Fibroblast of skin of right biceps (primary cell): ENCODE measurements at regions not wholly inside any gene's neighbourhood (a gene's known extent, or its start where the extent isn't known, plus 50 kb on each side); places are given as distances from the start of the nearest gene placed in this dataset.
A peak's percentile ranks its signal among the peaks of the same experiment; 100 is the strongest.
"Not testable (repeated sequence)": the region's sequence is repeated elsewhere in the genome, so short reads cannot be mapped to it uniquely, and the experiment has no call there.

Experiments
- DNase-seq: peaks from one replicate; pipeline ENCODE4 v3.0.0-alpha.2; 2013

DNA sequence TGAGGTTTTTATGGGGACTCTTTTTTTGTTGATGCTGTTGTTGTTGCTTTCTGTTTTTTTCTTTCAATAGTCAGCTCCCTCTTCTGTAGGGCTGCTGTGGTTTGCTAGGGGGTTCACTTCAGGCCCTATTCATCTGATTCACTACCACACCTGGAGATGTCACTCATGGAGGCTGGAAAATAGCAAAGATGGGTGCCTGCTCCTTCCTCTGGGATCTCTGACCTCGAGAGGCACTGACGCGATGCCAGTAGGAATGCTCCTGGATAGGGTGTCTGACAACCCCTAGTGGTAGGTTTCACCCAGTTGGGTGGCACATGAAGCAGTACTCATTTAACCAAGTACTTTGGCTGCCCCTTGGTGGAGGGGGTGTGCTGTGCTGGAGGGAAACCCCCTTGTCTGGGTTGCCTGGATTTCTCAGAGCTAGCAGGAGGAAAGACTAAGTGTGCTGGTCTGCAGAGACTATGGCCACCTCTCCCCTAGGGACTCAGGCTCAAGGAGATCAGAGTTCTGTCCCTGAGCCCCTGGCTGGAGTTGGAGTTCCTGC, 745.5 kb downstream of the TMTC2 start:
- DNase-seq: no peak

DNA sequence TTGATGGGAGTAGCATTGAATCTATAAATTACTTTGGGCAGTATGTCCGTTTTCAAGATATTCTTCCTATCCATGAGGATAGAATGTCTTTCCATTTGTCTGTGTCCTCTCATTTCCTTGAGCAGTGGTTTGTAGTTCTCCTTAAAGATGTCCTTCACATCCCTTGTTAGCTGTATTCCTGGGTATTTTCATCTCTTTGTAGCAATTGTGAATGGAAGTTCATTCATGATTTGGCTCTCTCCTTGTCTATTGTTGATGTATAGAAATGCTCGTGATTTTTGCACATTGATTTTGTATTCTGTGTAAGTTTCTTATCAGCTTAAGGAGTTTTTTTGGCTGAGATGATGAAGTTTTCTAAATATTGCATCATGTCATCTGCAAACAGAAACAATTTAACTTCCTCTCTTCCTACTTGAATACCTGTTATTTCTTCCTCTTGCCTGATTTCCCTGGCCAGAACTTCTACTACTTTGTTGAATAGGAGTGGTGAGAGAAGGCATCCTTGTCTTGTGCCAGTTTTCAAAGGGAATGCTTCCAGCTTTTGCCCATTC, 741.0 kb downstream of the TMTC2 start:
- DNase-seq: not testable (repeated sequence)

DNA sequence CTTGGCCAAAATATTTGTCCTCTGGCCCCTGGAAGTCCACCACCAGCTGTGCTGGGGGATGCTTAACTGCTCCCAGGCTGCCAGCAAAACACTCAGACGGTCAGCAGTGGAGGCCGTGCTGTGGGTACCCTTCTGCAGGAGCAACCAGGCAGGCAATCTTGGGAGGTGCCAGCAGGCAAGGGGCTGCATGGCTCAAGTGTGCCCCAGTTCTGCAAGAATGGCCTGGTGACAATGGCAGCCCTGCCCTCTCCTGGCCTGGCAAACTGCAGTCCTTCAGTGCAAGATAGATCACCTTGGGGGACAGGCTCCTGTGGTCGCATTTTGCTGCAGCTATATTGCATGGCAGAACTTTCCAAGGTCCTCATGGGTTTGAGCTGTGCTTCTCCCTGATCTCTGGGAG, 728.3 kb downstream of the TMTC2 start:
- DNase-seq: no peak

DNA sequence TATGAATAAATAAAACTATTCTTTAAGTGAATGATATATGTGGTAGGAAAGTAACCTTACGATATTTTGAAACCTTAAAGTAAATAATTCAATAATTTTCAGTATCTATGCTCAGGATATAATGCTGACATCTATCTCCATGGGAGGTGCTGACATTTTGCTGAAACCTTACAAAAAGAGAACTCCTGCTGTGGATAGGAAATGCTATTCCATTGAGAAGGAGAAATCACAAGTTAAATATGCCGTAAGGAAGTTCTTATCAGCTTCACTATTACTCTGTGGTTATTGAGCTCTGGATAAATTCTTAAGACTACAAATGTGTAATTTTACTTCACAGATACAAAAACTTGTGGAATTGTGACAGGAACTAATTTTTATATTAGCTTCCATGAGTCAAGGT, 722.1 kb downstream of the TMTC2 start:
- peak; percentile 12 for DNase-seq

DNA sequence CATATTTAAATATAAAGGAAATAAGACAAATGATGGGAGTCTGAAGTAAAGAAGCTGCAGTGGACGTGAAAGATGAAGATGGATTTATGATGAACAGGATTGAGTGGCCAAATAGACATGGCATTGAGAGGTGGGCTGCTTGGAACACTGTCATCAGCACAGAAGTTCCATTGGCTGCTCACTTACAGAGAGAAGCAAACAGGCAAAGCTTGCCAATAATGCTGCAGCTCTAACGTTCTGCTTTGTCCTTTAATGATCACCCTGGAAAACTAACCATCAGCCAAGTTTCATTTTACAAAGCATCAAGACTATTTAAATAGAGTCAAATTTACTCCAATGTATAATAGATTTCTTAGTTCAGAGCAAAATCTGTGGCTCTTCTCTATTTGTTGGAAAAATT, 721.4 kb downstream of the TMTC2 start:
- DNase-seq: no peak

DNA sequence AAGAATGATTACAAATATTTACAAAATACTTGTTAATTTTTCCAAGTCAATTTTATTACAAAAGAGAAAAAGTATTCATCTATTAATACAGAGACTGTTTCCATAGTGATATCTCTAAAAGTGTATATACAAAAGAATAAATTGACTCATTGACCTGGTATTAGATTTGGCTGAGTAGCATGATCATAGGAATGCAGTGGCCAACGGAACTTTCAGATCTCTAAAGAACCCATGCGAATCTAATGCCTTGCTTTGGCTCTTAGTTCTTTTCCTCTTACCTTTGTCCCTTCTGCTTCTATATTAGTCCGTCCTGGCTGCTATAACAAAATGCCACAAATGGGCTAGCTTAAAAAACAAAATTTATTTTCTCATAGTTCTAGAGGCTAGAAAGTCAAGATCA, 717.8 kb downstream of the TMTC2 start:
- peak; percentile 3 for DNase-seq

DNA sequence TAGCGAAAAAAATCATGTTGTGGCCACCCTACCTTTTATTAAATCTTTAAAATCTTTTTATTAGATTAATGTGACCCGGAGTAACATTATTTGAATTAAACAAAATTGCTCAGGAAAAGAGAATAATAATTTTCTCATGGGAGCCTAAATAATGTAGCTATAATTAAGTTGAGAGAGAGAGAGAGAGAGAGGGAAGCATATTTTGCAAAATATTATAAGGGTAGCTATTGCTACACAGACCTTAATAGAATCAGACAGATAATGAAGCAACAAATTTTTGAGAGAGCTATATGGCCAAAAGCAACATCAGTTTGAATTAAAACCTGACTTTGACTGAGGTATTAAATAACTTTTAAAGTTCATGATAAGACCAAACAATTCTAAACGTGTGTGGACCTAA, 703.5 kb downstream of the TMTC2 start:
- DNase-seq: no peak

DNA sequence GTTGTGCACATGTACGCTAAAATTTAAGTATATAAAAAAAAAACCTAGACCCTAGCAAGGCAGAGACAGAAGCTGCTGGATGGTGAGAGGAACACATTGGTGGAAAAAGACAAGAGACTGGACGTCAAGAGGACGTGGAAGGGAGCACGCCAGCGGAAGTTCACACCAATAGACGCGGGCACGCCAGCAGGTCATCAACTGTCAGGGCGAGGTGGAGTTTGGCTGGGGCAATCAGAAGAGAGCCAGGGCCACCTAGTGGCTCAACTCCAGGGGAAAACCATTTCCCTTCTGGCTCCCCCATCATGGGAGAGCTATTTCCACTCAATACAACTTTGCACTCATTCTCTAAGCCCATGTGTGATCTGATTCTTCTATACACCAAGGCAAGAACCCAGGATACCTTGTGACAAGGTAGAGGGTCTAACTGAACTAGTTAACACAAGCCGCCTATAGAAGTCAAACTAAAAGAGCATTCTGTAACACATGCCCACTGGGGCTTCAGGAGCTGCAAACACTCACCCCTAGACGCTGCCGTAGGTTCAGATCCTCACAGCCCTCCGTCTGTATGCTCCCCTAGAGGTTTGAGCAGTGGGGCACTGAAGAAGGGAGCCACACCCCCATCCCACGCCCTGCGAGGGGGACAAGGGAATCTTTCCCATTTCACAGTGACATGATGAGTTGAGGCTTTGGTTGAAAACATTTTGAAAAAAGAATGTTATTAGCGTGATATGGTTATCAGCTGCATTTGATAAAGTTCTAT, 702.7 kb downstream of the TMTC2 start:
- no peak for DNase-seq

DNA sequence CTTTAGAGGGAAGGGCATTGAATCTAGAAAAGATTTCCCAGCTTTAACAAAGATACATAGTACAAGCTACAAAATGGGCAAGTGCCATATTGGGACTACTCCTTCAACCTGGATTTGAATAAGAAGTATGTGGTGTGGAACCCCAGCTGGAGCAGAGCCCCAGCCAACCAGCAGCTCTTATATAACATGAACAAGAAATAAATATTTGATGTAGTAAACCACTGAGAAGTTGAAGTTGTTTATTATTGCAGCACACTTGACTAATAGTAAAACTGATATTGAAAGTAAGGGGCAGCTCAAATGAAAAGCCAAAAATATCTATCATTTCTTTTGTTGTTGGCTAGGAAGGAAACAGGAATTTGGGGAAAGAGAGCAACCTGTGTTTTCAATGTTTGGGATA, 701.8 kb downstream of the TMTC2 start:
- no peak for DNase-seq

DNA sequence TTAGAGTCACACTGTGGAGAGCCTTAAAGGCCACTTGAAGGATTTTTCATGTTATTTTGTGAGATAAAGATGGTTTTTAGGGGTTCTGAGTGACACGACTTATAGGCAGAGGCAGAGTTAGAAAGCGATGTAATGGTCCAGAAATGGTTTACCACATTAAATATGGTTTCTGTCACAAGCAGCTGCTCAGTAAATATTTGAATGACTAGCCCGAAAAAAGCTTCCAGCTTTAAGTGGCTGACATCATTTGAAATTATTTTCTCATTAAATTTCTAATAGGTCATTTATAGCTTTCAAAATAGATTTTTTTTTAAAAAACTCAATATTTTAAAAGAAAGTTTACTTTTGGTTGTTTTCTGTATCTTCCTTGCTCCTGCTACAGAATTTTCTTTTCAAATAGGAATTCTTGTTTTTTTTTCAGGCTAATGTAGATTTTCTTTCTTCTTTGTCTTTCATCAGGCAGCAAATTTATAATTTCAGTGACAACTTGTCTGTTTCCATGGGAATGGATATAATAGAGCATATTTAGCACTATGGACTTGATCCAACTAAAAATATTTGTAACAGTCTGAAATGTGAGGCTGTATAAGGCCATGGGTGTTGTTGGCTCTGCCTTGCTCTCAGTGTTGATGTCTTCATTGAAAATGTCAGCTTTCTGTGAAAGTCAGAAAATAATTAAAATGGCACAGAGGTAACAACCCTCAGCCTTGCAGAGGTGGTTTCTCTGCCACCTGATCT, 700.0 kb downstream of the TMTC2 start:
- no peak for DNase-seq

DNA sequence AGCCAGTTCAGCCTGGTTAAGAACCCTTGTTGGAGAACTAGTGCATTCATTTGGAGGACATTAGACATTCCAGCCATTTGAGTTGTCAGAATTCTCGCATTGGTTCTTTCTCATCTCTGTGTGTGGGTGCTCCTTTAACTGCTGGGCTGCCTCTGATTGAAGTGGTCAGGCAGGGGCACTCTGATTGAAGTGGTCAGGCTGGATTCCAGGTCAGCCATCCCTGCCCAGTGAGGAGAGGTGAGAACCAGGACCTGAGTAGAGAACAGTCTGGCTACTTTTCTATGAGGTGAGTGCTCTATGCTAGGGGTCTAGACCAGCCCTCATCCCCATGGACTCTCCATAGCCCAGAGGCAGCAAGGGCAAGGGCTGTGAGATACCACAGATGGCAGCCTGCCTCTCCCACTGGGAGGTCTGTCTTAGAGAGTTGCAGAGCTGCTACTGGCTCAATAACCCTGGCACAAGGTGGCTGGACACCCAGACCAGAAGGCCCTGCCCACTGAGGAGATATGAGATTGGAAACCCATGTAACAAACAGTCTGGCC, 691.6 kb downstream of the TMTC2 start:
- DNase-seq: no peak

DNA sequence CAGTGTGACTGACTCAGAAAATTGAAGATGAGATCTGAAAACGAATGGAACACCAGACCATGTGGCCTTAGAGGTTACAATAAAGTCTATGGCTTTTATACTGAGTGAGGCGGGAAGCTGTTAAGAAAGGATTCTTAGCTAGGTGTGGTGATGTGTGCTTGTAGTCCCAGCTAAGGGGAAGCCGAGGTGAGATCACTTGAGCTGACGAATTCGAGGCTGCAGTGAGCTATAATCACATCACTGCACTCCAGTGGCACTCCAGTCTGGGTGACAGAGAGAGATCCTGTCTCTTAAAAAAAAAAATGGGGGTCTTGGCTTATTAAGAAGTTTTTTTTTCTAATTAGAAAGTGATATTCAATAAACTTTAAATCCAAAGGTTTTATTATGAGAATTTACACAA, 678.6 kb downstream of the TMTC2 start:
- no peak for DNase-seq

DNA sequence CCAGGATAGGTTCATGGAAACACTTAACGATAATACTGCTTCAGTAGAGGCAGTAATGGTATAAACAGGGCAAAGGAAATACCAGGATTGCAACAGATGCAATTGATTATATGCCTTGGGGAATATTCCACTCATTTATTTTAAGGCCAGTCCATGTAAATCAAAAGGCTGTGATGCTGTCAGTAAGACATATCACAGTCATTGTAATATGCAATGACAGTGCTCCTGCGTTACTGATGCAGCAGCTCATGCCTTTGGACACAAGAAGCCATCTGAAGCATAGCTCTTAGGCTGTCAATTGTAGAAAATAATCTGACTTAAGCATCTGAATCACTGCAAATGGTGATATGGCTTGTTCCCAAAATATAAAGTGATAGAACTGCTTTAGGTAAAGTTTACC, 674.8 kb downstream of the TMTC2 start:
- no peak for DNase-seq

DNA sequence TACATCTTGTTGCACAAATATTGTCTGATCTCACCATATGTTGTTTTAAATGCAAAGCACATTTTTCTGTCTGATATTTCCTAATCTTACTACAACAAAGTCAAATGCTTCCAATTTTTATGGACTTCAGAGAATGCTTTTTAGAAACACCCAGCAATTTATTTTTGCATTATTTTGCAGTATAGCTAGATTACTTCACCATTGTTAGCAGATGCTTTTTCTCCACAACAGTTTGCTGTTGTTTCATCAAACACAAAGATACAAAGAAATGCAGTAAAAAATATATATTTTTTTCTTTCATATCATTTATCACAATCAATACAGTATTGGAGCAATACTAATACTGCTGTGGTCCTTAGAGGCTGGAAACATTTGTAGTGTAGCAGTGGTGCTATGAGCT, 674.4 kb downstream of the TMTC2 start:
- no peak for DNase-seq

DNA sequence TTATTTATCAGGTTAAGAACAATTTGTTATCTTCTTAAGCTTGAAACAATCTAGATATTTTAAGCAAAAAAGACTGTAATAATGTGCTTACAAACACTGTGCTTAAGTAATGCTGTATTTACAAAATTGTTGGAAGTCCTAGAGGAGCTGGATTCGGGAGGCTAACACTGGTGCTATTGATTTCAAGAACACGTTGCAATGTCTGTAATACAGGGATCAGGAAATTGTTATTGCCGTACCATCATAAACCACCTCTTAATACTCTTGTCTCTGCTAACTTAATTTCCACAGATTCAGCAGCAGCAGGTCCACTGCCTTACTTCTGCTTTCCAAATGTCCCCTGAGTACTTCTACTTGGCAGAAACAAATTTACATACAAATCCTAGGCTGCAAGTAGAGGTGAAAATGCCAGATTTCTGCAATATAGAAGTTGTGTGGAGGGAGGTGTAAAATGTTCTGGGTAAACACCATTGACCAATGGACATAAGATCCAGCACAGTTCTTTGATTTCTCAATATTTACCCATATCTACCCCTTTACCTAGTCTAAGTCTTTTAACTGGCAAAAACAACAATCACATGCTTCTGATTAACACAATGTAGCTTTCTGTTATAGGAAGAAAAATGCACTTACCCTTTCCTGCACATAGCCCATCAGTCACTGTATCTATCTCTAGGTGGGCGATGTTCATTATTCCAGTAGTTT, 663.4 kb downstream of the TMTC2 start:
- DNase-seq: no peak

DNA sequence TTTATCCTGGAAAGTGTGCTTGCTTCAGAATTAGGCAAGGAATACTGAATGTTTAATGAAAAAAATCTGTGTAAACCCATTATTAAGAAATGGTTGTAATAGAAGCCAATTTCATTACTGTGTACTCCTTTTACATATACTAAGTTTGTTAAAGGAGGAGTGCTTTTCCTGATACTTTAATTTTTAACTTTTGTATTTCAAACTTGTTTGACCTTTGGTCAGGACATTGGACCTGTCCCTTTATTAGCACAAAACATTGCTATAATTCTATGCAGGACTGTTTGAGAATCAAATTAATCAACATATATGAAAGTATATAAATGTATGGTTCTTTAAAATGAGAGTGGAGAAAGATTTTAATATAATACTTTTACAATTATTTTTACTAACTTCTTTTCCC, 659.6 kb downstream of the TMTC2 start:
- DNase-seq: no peak

DNA sequence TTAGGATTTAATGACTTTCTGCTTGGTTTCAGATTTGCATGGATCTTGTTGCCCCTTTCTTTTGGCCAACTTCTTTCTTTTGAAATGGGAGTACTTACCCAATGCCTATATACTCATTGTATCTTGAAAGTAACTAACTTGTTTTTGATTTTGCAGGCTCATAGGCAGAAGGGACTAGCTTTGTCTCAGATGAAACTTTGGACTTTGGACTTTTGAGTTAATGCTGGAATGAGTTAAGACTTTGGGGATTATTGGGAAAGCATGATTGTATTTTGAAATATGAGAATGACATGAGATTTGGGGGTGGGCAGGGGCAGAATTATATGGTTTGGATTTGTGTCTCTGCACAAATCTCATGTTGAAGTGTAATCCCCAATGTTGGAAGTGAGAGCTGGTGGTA, 657.1 kb downstream of the TMTC2 start:
- DNase-seq: no peak

DNA sequence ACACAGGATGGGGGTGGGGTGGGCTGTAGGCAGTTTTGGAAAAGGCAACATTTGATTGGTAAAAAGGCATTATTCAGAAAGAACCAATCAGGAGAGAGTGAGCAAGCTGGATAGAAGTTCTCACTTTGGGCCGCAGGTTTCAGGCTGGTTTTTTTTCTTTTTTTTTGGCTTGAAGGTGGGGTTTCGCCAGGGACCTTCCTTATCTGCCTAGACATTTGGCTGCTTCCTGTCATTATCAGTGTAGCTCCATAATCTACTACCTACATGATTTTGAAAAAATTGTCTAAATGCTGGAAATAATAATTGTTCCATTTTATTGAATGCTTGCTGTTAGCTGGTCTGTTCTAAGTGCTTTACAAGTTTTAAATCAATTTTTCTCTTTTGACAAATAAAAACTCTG, 649.0 kb downstream of the TMTC2 start:
- no peak for DNase-seq

DNA sequence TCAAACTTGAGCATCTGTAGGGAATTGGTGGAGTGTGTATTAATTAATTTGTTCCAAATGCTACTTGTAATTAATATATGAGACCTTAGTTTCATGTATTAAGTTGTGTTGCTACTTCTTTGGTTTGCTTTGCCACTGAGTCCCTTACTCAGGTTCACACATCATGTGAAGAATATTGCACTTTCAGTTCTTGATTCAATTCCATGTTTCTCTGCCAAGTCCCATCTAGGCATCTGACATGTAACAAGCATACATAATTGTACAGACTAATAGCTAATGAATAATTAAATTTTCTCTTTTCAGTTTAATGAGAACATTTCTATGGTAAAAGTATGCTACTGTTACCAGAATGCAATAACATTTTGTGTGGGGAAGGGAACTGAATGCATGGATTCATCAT, 640.0 kb downstream of the TMTC2 start:
- DNase-seq: no peak

DNA sequence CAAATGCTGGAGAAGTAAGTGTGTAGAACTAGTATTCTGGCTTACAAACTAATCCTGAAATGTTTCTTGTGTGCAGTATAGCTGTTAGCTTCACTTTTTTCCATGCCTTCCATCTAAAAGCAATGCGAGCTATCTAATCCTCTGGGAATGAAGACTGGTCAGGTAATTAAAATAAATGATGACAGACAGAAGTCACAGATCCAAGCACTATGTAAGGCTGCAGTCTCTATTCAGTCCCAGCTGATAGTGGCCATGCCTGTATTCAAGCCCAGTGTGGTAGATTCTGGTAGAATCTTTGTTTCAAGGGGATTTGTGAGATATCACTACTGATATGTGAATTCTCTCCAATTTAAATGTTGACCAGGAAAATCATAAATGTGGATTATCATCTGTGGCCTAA, 637.2 kb downstream of the TMTC2 start:
- DNase-seq: no peak

DNA sequence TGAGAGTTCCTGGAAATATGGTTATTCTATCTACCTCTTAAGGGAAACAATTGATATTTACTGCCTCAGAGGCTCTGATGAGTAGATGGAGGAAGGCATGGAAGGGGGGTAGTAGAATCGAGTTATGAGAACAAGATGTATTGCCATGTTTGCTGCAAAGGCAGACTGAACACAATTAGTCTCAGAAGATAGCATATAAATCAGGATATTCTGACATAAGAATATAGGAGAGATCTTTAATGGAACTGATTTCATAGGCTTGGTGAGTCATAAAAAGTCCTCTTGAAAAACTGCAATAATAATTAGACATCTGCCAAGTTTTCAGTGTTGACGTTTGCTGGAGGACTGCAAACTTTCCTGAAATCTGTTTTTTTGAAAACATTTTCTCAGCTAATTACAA, 636.1 kb downstream of the TMTC2 start:
- DNase-seq: peak; percentile 22

DNA sequence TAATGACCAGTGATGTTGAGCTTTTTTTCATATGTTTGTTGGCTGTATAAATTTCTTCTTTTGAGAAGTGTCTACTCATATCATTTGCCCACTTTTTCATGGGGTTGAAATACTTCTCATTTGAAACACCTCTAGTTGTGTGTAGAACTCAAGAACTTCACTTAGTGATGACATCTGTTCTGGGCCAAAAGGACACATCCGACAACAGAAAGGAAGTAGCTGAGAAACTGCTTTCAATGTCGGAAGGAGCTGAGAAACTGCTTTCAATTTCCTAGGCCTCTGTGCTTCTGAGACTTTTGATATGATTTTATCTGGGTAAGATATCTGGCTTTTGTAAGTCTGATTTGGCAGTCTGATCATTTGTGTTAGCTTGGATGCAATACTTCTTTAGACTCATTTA, 635.3 kb downstream of the TMTC2 start:
- DNase-seq: no peak

DNA sequence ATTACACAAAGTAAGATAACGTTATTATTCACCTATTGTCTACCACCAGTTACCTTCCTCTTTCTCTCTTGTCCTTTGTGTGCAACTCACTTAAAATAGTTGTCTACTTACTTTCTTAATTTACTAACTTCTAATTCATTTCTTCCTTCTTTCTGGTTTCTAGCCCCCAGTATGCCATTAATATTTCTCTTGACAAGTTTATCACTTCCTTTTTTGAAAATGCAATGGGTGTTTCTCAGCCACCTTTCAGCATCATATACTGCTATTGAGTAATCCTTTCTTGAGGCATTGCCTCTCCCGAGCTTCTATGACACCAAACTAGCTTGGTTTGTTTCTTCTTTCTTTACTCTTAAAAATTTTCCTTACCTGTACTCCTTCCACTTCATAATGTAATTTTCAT, 633.6 kb downstream of the TMTC2 start:
- DNase-seq: no peak
